ENCODE measurements at regions not wholly inside any gene's neighbourhood (a gene's known extent, or its start where the extent isn't known, plus 50 kb on each side); places are given as distances from the start of the nearest gene placed in this dataset.

GRCh38 chr18:22814329-22814703, 118.8 kb upstream of the RBBP8 start:
- TF ChIP-seq POLR2A (IDR thresholded peaks at IDR 0.05) (no peak), CTCF (IDR thresholded peaks at IDR 0.05) (no peak)

All from adrenal gland (tissue), 5 donors.